Limb (tissue), 2 donors: ENCODE measurements at regions not wholly inside any gene's neighbourhood (a gene's known extent, or its start where the extent isn't known, plus 50 kb on each side); places are given as distances from the start of the nearest gene placed in this dataset.
"Not testable (repeated sequence)": the region's sequence is repeated elsewhere in the genome, so short reads cannot be mapped to it uniquely, and the experiment has no call there.

Experiments
- DNase-seq, 2 donors: peaks; one replicate each; pipeline ENCODE4 v3.0.0-alpha.2; 2016; ENCODE audit errors: extremely low spot score in 2 of 2

DNA sequence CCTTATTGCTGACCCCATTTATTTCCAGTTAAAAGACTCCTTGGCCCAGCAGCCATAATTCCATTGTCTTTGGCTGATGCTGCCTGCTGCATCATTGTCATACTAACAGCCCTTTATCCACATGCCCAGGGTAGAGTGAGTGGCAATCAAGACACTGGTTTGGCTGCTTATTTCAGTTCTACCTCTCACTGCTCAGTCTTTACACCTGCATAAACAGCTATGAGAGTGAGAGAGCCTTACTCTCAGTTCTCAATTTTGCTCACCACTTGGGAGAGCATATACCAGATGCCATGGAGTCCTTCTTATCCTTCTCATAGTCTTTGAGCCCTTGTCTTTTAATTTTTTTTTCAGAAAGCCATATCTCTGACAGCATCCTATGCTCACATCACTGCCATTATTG lies 596.9 kb upstream of the CYLC2 start:
- no peak for DNase-seq

DNA sequence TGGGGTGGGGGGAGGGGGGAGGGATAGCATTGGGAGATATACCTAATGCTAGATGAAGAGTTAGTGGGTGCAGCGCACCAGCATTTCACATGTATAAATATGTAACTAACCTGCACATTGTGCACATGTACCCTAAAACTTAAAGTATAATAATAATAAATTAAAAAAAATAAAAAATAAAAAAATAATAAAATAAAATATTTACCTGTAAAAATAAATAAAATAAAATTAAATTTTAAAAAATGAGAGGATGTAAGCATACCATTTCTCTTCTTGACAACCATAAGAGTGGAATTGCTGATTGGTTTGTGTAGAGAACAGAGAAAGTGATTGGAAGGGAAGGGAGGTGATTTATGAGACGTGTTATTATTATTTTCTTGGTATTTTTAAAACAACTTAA lies 609.5 kb upstream of the CYLC2 start:
- DNase-seq: not testable (repeated sequence)

- DNase-seq: no peak
Measured at GRCh38 chr9:102362470-102363132, 624.2 kb upstream of the GRIN3A start.

- no peak for DNase-seq
Measured at GRCh38 chr9:102360846-102361245, 622.4 kb upstream of the GRIN3A start.

GRCh38 chr9:102355982-102356381 lies 617.5 kb upstream of the GRIN3A start:
- no peak for DNase-seq

DNA sequence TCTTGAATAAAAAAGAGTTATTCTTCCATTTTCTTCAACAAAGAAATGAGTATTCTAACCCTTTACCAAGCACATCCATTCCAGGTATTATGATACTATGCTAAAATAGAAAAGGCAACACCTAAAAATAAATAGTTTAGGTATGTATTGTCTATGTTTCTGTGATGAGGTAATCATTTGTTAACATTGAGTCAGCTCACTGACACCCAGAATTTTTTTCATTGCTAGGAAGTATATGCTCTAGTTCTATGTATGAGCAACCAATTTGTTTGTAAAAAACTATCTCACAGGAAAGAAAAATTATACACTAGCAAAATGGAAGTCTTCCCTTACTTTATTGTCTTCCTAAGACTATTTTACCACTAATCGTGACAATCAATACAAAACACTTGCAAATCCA lies 615.6 kb upstream of the GRIN3A start:
- no peak for DNase-seq

DNA sequence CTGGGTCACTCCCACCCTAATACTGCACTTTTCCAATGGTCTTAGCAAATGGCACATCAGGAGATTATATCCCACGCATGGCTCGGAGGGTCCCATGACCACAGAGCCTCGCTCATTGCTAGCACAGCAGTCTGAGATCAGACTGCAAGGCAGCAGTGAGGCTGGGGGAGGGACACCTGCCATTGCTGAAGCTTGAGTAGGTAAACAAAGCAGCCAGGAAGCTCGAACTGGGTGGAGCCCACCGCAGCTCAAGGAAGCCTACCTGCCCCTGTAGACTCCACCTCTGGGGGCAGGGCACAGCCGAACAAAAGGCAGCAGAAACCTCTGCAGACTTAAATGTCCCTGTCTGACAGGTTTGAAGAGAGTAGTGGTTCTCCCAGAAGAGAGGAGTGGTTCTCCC lies 599.0 kb upstream of the GRIN3A start:
- not testable (repeated sequence) for DNase-seq

DNA sequence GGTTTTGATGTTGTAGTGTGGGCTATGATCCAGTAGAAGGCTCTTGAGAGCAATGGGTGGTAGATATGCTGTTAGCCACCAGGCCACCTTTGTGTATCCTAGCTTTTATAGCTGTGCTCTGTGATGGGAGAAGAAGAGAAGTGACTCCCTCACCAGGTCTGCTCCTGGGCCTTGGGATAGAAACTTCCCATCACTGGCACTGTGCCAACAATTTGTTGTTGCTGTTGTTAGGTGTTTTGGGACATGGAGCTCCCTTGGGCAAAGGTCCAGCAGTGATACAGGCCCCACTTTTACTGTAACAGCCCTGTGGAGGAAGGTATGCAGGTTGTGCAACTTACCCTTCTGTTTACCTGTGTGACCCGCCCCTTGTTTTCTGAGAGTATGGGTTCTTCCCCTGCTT lies 570.9 kb upstream of the GRIN3A start:
- DNase-seq: no peak

- no peak for DNase-seq
Measured at GRCh38 chr9:102295188-102295587, 556.7 kb upstream of the GRIN3A start.

DNA sequence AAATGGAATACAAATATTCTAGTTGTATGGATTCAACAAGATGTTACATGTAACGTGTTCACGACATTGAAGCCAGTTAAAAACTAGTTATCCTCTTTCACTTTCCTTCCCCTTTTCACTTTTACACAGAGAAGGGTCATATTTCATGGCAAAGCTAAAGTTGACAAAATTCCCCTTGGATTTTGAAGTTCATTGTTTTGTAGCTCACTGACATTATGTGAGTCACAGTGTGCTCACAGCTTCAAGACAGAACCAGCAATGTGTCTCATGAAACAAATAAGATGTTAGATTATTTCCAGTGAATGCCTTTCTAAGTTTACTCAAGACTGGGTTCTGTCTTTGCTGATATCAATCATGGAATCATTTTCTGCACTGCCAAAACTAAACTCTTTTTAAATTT lies 535.5 kb upstream of the GRIN3A start:
- DNase-seq: no peak

DNA sequence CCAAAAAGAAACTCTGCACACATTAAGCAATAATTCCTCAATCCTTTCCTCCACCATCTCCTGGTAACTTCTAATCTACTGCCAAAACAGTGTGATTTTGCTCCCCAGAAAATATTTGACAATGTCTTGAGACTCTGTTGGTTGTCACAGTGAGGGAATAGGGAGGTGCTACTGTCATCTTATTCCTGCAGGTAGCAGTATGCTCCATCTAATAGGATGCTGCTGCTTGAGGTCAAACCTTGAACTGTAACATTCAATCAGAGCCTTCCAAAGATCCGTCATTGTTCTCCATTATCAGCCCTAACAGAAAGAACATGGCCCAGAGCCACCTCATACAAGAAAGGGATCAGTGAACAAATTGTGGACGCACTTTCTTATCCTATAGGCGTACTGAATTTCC lies 514.7 kb upstream of the GRIN3A start:
- DNase-seq: no peak

DNA sequence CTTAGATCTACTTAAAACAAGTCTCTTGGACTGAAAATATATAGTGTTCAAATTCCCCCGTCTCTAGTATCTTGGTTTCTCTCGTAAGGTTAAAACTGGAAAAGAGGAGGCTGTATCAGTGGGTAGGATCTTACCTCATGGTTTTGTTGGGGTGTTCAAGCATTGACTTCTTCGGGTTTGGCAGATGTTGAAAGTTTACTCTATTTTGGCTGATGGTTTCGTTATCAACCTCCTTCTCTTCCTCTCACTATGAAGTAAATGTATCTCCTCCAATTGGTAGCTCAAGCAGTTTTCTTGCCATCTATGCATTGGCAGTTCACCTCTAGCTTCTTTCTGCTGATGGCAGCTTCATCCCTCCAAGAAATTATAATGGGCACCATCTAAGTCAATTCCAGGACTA lies 506.5 kb upstream of the GRIN3A start:
- no peak for DNase-seq

DNA sequence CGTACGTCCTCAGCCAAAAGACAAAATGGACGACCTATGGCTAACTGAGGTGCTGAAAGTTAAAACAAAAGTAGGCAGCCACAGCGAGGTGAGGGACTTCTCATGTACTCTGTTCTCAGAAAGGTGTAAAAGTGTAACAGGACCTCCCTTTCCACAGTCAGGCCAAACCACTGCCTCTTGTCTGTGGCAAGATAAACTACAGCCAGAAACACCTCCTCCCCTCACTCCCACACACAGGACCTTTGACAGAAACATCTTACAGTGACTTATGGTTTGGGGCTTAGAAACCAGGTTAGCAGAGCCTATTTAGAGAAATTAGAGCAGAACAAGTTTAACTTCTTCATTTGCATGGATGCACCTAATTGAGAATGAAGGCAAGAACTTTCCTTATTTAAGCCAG lies 499.1 kb upstream of the GRIN3A start:
- DNase-seq: no peak

GRCh38 chr9:102237094-102237493 lies 498.6 kb upstream of the GRIN3A start:
- no peak for DNase-seq

DNA sequence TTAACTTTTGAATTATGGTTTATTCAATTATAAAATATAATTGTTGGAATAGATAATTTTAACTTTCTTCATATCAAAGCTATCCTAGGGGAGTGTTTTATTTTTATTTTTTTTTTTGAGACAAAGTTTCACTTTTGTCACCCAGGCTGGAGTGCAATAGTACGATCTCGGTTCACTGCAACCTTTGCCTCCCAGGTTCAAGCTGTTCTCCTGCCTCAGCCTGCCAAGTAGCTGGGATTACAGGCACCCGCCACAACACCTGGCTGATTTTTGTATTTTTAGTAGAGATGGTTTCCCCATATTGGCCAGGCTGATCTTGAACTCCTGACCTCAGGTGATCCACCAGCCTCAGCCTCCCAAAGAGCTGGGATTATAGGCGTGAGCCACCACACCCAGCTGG lies 489.0 kb upstream of the GRIN3A start:
- not testable (repeated sequence) for DNase-seq

GRCh38 chr9:102225841-102226441 lies 487.5 kb upstream of the GRIN3A start:
- DNase-seq: no peak

DNA sequence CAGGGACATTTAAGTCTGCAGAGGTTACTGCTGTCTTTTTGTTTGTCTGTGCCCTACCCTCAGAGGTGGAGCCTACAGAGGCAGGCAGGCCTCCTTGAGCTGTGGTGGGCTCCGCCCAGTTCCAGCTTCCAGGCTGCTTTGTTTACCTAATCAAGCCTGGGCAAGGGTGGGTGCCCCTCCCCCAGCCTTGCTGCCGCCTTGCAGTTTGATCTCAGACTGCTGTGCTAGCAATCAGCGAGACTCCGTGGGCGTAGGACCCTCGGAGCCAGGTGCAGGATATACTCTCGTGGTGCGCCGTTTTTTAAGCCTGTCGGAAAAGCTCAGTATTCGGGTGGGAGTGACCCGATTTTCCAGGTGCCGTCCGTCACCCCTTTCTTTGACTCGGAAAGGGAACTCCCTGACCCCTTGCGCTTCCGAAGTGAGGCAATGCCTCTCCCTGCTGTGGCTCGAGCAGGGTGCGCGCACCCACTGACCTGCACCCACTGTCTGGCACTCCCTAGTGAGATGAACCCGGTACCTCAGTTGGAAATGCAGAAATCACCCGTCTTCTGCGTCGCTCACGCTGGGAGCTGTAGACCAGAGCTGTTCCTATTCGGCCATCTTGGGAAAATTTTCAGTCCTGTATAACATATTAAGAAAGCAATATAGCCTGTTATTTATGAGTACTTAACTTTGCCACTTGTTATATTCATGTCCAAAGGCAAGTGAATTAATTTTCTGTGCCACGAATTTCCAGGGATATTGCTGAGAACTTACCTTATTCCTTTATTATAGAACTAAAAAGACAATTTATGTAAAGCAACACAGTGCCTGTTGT lies 485.1 kb upstream of the GRIN3A start:
- DNase-seq: not testable (repeated sequence)

- DNase-seq: no peak
Measured at GRCh38 chr9:102209176-102209575, 470.7 kb upstream of the GRIN3A start.

DNA sequence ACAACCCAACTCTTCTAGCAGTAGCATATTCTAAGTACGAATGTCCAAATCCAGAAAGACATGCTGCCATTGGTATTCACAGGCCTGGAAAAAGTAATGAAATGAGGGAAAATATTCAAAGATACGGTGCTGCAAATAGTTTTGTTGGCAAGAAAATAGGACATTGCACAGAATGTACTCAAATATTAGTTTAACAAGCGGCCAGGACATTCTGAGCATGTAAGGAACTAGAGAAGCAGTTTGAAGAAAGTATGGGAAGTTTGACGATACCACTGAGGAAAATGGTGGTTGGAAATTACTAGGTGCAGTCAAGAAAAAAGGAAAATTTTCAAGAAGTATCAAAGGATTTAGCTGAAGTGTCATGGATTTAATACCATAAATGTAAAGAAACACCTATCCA lies 468.0 kb upstream of the GRIN3A start:
- no peak for DNase-seq

GRCh38 chr9:102205251-102205650 lies 466.8 kb upstream of the GRIN3A start:
- DNase-seq: no peak

DNA sequence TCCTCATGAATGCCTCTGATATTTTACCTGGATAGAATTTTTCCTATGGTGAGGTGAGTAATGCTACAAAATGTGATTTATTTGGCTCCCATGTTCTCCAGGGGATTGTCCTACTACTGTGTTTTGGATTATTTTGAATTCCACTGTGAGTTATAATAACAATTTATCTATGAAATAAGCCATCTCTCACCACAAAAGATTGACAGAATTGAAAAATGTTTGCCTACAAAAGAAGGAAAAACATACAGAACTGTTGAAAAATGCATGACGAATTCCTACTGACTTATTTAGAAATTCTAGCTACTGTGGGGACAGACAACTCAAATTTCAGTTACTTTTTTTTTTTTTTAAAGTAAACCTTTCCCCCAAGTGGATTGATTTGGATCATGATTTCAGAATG lies 463.7 kb upstream of the GRIN3A start:
- no peak for DNase-seq

- DNase-seq: no peak
Measured at GRCh38 chr9:102185962-102186361, 447.5 kb upstream of the GRIN3A start.

DNA sequence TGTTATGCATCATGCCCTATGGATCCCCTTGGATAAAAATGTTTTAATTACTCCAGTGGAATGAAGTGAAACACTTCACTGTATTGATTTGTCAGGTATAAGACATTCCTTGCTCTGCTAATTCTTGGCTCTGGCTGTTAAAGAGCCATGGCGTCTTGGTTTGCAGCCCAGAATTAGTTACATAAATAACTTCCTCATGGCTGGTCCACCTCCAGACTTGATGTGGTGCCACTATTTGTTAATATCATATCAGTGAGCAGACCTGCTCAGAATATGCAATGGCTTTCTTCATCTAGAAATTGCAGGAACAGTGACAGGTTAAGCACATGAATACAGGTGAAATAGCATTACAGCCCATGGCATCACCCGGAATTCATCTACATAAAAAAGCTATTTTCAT lies 446.9 kb upstream of the GRIN3A start:
- no peak for DNase-seq
